ENCODE measurements at regions not wholly inside any gene's neighbourhood (a gene's known extent, or its start where the extent isn't known, plus 50 kb on each side); places are given as distances from the start of the nearest gene placed in this dataset.

DNA sequence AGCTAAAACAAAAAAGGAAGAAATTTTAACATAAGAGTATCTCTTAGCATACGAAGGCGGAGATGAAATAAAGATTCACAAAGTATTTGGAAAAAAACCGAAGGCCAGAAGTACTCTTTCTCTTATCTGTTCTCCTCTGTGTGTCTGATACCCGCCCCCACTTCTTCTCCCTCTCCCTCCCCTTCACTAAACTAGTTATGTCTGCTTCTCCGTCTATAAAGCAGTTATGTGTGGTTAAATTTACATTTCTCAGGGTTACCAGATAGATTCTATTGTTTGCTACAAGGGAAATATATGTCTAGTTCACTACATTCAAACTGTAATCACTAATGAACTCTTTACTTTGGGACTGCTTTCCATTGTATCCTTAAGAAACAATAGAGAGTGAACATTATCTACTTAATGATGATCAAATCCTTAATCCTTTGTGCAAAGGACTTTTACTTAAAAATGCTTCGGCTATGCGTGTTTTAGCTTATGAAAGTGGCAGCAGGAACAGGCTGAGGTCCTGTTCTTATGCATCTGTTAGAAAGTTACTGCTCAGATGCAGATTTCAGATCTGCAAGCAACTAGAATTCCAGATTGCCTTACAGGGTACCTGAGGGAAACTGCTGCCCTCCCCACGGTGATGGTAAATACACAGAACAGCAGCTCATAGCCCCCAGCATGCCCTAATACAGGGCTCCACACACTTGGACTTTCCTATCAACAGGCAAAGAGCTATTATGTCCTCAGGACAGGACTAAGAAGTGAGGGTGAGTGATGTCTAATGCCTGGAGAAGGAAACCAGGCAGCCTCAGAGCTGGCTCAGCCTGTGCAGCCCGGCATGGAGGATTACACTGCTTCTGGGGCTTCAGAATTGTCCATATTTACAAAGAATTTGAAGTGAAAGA is 273.3 kb downstream of the FZD1 start:
- no peak for DNase-seq

DNA sequence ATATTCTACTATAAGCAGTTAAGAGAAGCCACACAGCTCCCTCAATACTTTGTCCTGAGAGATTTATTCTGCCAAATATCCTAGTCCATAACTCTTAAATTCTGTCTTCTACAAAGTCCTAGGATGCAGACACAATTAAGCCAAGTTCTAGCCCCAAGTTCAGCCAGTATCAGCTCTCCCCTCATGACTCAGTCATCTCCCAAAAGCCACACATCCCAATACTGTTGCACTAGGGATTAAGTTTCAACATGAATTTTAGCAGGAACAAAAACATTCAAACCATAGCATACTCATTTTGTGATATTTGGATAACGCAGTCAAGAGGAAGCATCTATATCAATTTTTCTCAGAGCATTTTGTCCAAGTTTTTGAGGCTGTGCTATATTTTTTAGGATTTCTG is 277.4 kb downstream of the FZD1 start:
- DNase-seq = no peak

DNA sequence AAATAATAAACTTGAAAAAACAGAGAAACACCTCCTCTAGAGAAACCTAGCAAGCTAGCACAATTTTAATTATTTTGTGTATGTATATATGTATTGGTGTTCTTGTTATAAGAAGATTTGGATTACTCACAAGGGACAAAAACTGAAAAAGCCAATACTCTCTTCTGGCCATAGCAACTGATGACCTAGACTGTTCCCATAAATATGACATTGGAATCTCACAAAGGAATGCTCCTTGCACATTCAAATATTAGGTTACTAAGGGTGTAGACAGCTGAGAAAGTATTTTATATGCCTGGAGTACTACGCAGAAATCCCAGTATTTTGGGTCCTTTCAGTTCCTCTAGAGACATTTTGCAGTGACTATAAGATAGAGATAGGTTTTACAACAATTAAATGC is 279.4 kb downstream of the FZD1 start:
- no peak for DNase-seq

DNA sequence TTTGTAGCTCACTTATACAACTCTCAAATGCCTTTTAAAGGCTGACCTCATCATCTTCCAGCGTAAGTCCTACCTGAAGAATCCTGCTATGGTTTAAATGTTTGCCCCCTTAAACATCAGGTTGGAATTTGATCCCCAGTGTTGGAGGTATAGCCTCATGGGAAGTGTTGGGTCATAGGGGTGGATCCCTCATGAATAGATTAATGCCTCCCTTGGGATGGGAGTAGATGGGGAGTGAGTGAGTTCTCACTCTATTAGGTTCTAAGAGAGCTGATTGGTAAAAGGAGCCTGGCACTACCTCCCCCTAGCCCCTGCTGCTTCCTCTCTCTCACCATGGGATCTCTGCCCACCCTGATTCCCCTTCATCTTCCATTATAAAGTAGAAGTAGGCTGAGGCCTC is 285.6 kb downstream of the FZD1 start:
- no peak for DNase-seq

DNA sequence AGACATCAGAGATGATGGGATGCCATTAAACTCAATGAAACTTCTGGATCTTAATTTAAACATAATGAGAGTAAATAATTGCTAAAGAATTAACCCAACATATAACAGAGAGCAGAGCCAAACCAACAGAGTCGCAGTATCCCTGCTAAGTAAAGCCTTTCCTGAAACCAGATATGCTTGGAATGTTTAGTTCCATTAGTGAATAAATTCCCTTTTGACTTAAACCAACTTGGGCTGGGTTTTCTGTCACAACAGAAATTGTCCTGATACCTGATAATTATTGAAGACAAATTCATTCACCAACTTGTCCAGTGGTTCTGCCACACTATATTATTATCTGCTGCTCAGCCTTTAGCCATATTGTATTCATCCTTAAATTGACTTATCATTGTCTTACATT is 286.7 kb downstream of the FZD1 start:
- no peak for DNase-seq

DNA sequence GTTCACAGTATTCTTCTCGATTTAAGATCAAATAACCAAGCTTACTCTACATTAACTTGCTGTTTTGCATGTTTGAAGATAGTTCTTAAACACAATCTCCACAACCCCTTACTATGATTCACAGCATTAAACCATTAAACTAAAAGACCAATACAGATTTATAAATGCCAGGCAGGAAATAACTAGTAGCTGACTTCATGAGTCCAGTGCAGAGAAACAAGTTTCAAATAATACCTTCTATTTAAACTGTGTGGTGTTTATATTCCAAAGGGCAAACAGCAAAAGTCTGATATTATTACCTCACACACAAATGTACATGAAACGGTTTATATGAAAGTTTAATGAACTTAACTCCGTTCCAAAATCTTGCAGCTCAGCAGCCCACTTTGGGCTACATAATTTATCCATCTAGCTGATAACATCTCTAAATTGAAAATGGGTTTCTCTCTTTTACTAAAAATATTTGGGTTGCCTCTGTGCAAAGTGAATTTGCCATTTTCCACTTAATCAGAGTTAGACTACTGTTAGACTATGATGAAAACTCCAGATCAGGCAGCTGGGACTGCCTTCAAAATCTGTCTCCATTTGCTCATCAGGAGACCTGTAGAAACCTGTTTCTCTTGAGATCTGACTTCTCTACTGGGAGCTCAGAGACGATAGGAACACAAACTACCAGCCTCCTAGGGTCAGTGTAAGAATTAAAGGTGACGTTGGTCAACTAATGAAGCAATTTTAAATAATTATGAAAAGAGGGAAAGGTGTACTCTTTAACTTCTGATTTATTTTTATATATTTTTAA is 287.3 kb downstream of the FZD1 start:
- no peak for DNase-seq

DNA sequence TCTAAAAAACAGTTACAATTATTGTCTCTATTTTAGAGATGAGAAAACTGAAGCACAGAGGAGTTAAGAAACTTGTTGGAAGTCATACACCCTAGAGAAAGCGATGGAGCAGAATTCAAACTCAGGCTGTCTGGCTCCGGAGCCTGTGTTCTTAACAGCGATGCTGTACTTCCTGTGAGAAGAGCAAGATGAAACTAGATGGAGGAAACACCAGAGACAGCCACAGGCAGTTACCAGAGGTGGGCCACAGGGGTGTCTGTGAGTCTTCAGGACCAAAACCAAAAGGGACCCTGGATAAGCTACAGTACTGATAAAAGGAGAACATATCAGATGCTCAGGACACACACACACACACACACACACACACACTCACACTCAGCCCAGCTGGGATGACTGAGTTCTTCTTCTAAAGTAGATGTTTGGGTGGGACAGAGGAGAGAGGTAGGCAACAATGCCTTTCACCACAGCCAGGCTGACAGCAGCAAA is 289.2 kb downstream of the FZD1 start:
- no peak for DNase-seq

DNA sequence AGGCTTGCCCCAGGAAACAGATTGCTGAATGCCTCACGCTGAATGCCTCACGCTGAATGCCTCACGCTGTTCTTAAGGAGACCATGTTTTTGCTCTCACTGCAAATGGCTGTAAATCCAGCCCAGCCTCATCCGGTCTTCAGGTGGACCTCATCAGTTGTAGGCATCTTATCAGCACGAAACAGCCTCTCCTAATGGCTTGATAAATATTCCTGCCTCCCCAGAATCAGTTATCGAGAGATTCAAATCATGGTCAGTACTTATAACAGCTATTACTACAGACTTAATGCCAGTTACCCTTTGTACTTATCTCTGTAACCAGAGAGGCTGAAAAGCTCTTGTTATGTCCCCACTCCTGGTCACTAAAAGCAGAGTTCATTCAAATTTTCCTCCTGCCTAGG is 290.6 kb downstream of the FZD1 start:
- DNase-seq = no peak

DNA sequence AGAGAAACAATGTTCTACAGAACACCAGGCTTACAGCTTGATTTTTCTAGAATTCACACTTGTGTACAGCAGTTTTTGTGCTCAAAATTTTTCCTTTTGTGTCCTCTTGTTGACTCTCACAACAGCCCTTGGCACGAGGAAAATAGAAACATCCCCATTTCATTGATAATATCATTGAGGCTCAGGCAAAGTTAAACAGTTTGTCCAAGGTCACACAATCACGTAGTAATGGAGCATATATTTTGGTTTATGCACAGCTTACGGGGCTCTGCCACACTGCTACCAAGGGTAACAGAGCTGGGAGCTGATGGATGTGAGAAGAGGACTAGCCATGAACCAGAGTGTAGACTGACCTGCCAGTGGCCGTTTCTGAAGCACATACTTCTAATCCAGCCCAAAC is 292.0 kb downstream of the FZD1 start:
- no peak for DNase-seq

DNA sequence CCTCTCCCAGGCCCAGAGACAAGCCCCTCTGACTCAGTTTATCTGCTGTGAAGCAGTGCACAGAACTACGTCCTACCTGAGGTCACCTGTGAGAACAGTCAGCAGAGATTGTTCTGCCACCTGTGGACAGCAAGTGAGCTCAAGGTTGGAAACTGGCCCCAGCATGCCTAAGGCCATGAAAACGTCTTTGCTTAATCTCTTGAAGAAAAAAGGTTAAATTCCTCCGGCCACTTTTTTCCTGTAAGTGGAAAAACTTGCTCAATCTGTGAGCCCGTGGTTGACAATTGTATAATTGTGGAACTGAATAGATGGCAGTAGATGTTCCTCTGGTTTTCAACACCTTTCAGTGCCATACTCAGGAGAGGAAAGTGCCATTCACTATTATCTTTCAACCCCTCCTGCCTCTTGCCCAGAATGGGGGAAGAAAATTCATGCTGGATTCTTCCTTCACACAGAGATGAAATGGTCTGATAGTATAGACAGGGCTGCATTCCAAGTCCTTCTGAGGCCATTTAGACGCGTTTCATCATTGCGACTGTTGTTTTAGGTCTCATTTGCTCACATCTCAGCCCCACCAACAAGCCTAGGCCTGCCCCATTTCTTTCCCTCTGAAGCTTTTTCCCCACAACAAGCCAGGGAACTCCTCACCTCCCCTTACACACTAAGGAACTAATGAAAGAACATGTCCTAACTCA is 292.9 kb downstream of the FZD1 start:
- no peak for DNase-seq

DNA sequence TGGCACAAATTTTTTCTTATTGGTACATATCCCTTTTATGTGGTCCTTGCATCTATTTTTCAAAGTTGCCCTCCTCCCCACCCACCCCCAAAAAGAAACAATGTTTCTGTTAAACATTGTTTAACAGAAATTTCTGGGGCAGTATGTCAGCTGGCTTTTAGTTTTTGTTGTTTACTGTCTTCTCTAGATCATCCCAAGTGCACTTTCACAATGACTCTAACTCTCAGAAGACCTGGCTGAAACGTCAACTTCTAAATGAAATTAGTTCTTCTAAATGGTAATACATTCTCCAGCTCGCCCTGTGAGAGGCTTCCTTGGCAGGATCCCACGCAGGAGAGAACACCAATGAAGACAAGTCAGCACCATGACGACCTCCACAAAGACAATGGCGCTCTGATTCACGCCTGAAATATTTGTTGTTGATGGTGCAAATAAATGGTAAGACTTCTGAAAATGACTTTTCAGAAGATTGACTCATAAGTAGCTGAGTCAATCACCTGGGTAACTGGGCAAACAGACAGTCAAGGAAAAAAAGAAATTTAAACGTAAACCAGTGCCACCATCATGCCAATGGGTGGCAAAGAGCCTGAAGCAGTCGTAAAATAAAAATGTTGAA is 293.7 kb downstream of the FZD1 start:
- no peak for DNase-seq

DNA sequence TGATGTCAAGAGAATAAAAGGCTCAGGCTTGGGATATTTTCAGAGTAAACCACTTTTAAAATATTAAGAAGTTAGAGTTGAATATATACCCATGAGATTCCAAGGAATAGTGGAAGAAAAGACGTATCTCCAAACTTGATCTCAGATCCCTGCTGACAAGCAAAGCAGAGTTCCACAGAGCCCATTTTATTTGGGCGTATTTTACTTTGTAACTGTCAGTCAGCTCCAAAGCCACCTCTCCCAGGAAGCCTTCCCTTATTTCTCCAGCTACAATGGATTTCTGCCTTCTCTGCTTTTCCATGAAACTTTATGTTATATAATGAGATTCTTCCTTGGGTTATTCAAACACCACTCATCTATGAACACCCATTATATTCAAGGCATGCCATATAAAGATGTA is 295.7 kb downstream of the FZD1 start:
- DNase-seq = no peak

DNA sequence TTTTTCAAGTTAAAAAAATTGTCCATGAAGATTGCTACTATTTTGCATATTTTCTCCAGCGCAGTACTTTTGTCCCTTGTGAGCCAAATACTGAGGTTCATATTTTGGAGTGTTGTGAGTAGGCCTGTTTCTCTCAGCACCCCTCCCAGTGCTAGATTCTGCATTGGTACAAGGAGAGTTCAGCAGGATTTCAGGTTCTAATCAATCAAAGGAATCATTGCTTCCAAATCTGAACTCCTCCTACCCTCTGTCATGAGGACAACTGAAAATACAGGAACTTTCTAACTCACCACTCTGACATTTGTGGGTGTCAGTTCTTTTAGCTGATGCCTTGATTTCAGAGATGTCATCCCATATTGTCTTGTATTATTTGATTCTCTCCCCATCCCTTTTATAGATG is 299.9 kb downstream of the FZD1 start:
- no peak for DNase-seq

DNA sequence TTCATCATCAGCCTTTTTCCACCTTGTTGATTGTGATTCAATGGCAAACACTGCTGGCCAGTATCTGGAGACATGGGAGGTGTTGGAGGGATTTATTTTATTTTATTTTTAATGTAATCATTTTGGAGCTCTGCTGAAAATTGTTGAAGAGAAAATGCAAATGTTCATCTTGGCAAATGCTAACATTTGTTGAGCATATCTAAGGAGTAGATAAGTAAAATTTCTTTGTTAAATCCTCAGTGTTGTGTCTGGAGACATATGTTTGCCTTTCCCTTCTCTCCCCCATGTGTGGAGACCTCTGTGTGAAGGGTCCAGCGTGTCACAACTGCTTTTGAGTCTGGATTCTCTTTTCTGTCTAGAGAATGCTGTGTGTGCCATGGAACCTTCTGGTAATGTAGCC is 300.3 kb downstream of the FZD1 start:
- DNase-seq = no peak

DNA sequence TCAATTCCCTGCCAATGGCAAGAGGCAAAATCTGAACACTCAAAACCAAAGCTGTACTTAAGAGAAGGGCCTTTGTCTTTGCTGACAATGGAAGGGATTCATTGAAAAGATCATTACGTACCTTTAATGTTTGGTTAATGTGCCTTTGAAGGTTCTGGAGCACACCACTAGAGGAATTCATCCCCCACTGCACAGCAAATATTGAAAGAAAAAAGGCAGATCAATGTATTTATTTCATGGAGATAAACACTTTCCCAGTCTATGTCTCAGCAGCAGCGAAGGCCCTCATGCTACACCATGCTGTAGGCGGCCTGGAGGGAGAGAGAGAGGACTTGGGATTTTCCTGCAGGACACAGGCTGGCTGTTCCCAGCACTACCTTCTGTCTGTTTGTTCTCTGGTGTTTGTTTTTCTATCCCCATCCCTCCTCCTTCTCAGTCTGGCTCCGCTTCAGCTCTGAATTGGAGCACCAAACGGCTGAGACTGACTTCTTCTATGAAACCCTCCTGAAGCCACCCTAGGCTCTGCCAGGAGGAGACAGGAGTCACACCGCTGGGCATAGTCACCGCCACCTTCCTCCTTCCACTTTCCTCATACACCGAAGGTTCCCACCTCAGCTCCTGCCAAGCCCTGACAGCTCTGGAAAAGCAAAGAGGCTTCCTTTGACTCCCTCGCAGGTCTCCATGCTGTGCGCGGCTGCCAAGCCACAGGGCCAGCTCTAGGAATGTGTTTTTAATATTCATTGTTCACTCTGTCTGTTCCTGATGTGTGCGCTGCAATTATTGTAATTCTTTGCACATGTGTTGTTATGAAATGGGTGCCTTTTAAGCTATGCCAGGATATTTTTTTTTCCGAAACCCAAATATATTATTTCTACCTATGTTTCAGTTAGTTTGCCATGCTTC is 301.5 kb downstream of the FZD1 start:
- no peak for DNase-seq

DNA sequence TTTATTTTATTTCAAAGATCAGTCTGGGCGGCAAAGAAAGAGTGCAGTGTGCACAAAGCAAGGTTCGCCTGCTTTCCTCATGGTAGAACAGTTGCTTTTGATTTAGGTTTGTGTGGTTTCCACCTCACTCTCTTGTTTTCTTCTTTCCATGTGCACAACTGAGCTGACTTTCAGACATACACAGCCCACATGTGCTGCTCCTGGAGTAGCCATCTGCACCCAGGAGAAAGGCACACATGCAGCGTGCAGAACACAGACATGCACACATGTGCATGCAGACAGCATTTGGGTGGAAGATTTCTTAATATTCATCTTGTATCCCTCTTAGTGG is 302.1 kb downstream of the FZD1 start:
- DNase-seq = no peak

DNA sequence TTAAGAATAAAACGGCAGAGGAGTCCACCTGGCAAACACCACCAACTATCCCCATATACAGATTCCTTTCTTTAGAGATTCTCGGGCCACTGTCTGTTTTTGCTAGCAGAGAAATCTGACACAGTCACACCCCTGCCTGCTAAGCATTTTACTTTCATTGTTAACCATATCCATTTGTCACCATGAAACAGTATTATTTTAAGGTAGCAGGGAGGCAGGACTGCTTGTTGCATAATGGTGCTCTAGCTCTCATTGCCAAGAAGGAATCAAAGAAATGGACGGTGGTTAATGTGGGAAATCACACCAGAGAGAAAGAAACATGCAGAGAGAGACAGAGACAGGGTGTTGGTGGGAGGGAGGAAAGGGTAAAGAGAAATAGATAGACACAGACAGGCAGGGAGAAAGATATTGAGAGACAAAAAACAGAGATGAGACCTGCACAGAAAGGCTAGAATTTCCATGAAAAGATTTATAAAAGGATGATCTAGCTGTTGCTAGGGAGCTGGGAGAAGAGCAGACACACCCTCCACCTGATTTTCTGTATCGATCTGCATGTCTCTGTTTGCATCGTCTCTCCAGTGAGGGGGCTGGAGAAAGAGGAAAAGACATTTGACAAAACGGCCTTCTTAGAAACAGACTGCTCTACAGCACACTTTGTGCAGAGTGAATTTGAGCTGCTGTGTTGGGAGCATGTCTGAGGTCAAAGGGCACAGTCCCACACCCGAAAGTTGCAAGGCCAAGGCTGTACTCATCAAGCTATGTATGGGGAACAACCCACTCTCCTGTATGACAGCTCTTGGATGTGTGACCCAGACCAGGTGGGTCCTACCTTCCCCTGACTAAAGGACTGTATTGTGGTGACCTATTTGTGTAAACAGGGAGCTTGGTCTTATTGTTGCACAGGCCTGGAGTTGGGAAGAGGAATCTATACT is 303.1 kb downstream of the FZD1 start:
- DNase-seq = no peak

DNA sequence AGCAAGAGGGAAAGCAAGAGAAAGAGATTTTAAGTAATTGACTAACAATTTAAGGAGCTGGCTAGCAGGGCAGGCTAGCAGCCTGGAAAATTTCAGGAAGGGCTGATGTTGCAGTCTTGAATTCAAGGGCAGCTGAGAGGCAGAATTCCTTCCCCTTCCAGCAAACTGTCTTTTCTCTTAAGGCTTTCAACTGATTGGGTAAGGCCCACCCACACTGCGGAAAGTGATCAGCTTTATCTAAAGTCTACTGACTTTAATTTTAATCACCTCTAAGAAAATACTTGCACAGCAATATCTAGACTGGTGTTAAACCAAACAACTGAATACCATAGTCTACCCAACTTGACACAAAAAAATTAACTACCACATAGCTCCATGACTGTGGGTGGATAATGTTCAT is 303.9 kb downstream of the FZD1 start:
- no peak for DNase-seq

DNA sequence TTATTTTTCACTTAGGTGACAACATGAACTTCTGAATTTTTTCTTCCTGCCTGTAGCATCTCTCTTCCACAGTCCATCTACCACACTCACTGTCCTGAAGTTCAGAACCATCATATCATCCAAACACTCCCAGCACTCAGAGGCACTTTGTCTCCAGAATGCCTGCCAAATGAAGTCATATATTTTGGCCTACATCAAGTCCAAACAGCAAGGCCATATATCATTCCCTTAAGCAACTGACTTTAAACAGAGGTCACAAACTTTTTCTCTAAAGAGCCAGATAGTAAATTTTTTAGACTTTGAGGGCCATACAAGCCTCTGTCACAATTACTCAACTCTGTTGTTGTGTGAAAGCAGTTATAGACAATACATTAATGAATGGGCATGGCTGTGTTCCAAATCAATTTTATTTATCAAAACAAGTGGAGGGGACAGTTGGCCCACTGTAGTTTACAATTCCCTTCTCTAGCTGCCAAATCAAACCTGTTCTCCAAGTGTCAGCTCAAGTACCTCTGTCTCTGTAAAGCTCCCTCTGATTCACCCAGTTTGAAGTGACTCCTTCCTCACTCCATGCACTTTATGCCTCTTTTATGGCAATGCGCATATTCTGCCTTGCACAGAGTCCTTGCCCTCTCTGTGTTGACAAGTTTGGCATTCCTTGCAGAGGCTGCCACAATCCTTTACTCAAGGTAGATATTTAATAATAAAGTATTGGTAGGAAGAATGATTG is 305.7 kb downstream of the FZD1 start:
- DNase-seq = no peak

DNA sequence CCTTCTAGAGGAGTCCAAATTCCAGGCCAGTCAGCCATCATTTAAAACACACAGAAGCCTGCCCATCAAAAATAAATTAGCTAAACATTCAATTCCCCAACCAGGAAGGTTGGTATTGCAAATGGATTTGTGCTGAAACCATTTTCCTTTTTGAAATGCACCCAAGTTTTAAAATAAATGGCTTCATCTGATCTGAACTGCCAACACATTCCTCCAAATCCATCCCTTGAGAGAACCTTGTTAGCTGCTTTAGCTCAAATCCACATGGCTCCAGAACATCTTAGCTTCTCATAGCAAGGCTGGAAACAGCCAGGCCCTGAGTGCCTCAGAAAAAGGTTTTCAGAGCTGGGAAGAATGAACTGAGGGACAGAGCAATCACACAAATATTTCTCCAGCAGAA is 306.3 kb downstream of the FZD1 start:
- DNase-seq = no peak
